HG02798 (cell line): ENCODE measurements at regions not wholly inside any gene's neighbourhood (a gene's known extent, or its start where the extent isn't known, plus 50 kb on each side); places are given as distances from the start of the nearest gene placed in this dataset.

Experiments
- ATAC-seq: cut with Tn5 transposase; IDR thresholded peaks from one replicate; pipeline ENCODE4 v1.9.1; 2021; ENCODE audit warnings: mild to moderate bottlenecking; ENCODE audit not compliant: unreplicated experiment, poor library complexity

- no peak for ATAC-seq
Observed at GRCh38 chr19:32287811-32288227, 57.6 kb upstream of the ZNF507 start.

GRCh38 chr19:32289566-32290210 is 55.7 kb upstream of the ZNF507 start:
- no peak for ATAC-seq

DNA sequence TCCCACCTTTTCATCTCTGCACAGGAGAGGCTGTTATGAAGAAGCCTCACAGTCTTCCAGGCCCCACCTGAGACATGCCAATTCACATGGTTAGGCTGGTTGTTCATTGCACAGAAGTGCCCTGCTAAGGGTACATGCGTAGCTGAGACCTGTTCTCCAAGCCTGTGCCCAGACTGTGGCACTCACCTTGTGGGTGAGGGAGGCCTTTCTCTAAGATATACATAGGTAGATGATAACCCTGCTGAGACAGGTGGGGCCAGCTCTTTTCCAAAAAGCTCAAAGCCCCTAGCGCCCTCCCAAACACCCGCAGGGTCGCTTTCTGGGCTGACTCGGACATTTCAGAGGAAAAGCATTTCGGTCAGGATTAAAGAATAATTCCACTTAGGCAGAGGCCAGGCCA is 53.5 kb upstream of the ZNF507 start:
- ATAC-seq: no peak

DNA sequence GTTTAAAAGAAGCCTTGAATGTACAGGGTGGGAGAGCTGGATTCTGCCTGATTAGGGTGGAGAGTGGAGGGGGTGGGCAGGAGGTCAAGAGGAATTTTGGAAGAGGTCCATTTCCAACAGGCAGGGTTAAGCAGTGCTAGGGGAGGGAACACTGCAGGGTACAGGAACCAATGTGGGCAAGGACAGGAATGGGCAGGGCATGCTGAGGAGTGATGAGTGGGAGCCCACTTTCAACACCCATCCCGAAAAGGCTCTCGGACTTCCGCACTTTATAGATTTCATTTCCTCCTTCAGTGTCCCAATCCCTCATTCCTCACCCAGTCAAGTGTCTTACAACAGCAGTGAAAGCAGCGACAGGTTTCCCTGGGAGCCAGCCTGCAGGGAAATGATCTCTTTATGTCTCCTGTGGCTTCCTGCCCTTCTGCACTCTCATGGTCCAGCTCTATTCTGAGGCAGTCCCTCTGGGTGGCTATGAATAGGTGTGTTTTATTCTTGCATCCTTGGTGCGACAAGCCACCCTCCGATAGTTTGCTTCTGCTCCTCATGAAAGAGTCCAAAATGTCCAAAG is 50.5 kb upstream of the ZNF507 start:
- ATAC-seq: no peak
